ENCODE measurements at regions not wholly inside any gene's neighbourhood (a gene's known extent, or its start where the extent isn't known, plus 50 kb on each side); places are given as distances from the start of the nearest gene placed in this dataset.

DNA sequence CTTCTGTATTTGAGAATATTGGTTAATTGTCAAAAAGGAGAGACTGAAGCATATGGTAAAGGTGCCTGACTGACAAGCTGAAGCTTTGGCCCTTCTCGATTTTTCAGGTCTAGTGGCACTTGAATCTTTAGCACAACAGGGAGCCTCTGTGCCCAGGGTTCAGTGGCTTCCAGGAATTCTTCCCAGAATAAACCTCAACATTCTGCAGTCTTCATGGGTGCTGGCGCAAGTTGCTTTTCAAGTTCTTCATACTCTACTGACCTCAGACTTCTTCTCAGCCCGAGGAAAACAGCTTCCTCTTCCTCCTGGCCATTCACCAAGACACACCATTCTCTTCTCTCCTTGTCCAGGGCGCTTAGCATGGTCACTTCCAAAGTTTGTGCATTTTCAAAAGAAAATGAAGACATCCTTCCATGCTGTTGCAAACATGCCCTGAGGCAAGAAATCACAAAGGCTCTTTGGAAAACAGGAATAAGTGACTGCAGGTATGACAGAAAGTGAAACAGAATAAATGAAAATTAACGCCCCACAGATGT, 89.9 kb downstream of the MGST1 start:
- TF ChIP-seq POLR2AphosphoS5 (IDR thresholded peaks at IDR 0.05; ENCODE audit: low read depth): no peak
- TF ChIP-seq, protein P1, sequence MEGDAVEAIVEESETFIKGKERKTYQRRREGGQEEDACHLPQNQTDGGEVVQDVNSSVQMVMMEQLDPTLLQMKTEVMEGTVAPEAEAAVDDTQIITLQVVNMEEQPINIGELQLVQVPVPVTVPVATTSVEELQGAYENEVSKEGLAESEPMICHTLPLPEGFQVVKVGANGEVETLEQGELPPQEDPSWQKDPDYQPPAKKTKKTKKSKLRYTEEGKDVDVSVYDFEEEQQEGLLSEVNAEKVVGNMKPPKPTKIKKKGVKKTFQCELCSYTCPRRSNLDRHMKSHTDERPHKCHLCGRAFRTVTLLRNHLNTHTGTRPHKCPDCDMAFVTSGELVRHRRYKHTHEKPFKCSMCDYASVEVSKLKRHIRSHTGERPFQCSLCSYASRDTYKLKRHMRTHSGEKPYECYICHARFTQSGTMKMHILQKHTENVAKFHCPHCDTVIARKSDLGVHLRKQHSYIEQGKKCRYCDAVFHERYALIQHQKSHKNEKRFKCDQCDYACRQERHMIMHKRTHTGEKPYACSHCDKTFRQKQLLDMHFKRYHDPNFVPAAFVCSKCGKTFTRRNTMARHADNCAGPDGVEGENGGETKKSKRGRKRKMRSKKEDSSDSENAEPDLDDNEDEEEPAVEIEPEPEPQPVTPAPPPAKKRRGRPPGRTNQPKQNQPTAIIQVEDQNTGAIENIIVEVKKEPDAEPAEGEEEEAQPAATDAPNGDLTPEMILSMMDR (conservative IDR thresholded peaks at IDR 0.05; ENCODE audit: low read depth in 2 of 2): no peak
- no peak for TF ChIP-seq NANOG (IDR thresholded peaks at IDR 0.05; ENCODE audit: borderline replicate concordance)
- no peak for TF ChIP-seq JUNB (IDR thresholded peaks at IDR 0.05; ENCODE audit: unreplicated experiment)
- TF ChIP-seq EZH2 (IDR thresholded peaks at IDR 0.05; ENCODE audit: low read depth, unreplicated experiment): no peak
- no peak for TF ChIP-seq EZH2phosphoT487 (IDR thresholded peaks at IDR 0.05; ENCODE audit: unreplicated experiment)
- no peak for TF ChIP-seq ZNF114 (CRISPR knock-in tag; IDR thresholded peaks at IDR 0.05)
- TF ChIP-seq, protein P2, sequence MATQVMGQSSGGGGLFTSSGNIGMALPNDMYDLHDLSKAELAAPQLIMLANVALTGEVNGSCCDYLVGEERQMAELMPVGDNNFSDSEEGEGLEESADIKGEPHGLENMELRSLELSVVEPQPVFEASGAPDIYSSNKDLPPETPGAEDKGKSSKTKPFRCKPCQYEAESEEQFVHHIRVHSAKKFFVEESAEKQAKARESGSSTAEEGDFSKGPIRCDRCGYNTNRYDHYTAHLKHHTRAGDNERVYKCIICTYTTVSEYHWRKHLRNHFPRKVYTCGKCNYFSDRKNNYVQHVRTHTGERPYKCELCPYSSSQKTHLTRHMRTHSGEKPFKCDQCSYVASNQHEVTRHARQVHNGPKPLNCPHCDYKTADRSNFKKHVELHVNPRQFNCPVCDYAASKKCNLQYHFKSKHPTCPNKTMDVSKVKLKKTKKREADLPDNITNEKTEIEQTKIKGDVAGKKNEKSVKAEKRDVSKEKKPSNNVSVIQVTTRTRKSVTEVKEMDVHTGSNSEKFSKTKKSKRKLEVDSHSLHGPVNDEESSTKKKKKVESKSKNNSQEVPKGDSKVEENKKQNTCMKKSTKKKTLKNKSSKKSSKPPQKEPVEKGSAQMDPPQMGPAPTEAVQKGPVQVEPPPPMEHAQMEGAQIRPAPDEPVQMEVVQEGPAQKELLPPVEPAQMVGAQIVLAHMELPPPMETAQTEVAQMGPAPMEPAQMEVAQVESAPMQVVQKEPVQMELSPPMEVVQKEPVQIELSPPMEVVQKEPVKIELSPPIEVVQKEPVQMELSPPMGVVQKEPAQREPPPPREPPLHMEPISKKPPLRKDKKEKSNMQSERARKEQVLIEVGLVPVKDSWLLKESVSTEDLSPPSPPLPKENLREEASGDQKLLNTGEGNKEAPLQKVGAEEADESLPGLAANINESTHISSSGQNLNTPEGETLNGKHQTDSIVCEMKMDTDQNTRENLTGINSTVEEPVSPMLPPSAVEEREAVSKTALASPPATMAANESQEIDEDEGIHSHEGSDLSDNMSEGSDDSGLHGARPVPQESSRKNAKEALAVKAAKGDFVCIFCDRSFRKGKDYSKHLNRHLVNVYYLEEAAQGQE (IDR thresholded peaks at IDR 0.05; ENCODE audit: unreplicated experiment): no peak
- TF ChIP-seq ETS1 (IDR thresholded peaks at IDR 0.05): no peak
- TF ChIP-seq STAT1 (IDR thresholded peaks at IDR 0.05; ENCODE audit: unreplicated experiment): no peak
